OCI-LY1 (cell line): ENCODE measurements at regions not wholly inside any gene's neighbourhood (a gene's known extent, or its start where the extent isn't known, plus 50 kb on each side); places are given as distances from the start of the nearest gene placed in this dataset.

Source experiments
- H2AFZ ChIP-seq: fragments of 200-600 bp; sonication (generic), shearing (Covaris generic); 2 replicates; pipeline ENCODE4 v1.6.0; 2014; ENCODE audit warnings: antibody characterized with exemption, mild to moderate bottlenecking, low read length
- H3F3A ChIP-seq: fragments of 200-600 bp; sonication (generic), shearing (Covaris generic); 2 replicates; pipeline ENCODE4 v1.6.0; 2014; ENCODE audit warnings: mild to moderate bottlenecking, antibody characterized with exemption, low read length, moderate library complexity; ENCODE audit not compliant: insufficient read depth
- H3K27ac ChIP-seq: fragments of 200-600 bp; sonication (generic); 2 replicates; pipeline ENCODE4 v1.5.1; 2014; ENCODE audit warnings: low read length, mixed run types, mild to moderate bottlenecking, low read depth; ENCODE audit not compliant: poor library complexity, severe bottlenecking
- H3K27me3 ChIP-seq: fragments of 200-600 bp; sonication (generic); 2 replicates; pipeline ENCODE4 v1.6.0; 2014; ENCODE audit warnings: antibody characterized with exemption, mild to moderate bottlenecking, low read length, moderate library complexity; ENCODE audit not compliant: insufficient read depth
- H3K36me3 ChIP-seq: fragments of 200-600 bp; sonication (generic); 2 replicates; pipeline ENCODE4 v1.6.1; 2014; ENCODE audit warnings: mild to moderate bottlenecking, antibody characterized with exemption, low read length, moderate library complexity, mixed read lengths; ENCODE audit not compliant: insufficient read depth
- H3K4me1 ChIP-seq: fragments of 200-600 bp; sonication (generic); 2 replicates; pipeline ENCODE4 v1.5.1; 2014; ENCODE audit warnings: mild to moderate bottlenecking, low read length, moderate library complexity; ENCODE audit not compliant: insufficient read depth, severe bottlenecking
- H3K4me2 ChIP-seq: fragments of 200-600 bp; sonication (generic), shearing (Covaris generic); 2 replicates; pipeline ENCODE4 v1.6.1; 2014; ENCODE audit warnings: low read length
- H3K4me3 ChIP-seq: fragments of 200-600 bp; sonication (generic); 2 replicates; pipeline ENCODE4 v1.5.1; 2014; ENCODE audit warnings: low read length, low read depth, mild to moderate bottlenecking, mixed read lengths; ENCODE audit not compliant: poor library complexity, severe bottlenecking
- H3K79me2 ChIP-seq: fragments of 200-600 bp; shearing (Covaris generic); 2 replicates; pipeline ENCODE4 v1.6.1; 2016; ENCODE audit warnings: mixed run types, low read length, mixed read lengths; ENCODE audit not compliant: insufficient read depth
- H3K9ac ChIP-seq: fragments of 200-600 bp; sonication (generic), shearing (Covaris generic); 2 replicates; pipeline ENCODE4 v1.6.1; 2014; ENCODE audit warnings: mild to moderate bottlenecking, low read length, mixed read lengths
- H3K9me2 ChIP-seq: fragments of 200-600 bp; sonication (generic), shearing (Covaris generic); 2 replicates; pipeline ENCODE4 v1.6.1; 2014; ENCODE audit warnings: low read depth, mild to moderate bottlenecking, low read length, mixed read lengths
- H3K9me3 ChIP-seq: fragments of 200-600 bp; shearing (Covaris generic); 2 replicates; pipeline ENCODE4 v1.6.1; 2014; ENCODE audit warnings: low read length, mixed read lengths
- H4K20me1 ChIP-seq: fragments of 200-600 bp; sonication (generic), shearing (Covaris generic); 2 replicates; pipeline ENCODE4 v1.6.0; 2016; ENCODE audit warnings: mild to moderate bottlenecking, low read length; ENCODE audit not compliant: insufficient read depth
- EZH2 ChIP-seq: fragments of 200-600 bp; sonication (generic), shearing (Covaris generic); IDR thresholded peaks from 2 replicates; pipeline ENCODE4 v1.8.0; 2017; ENCODE audit warnings: borderline replicate concordance, mixed run types, mild to moderate bottlenecking, antibody characterized with exemption, low read length, moderate library complexity, mixed read lengths
- TF ChIP-seq, protein P1 (sequence below): fragments of 200-600 bp; sonication (generic), shearing (Covaris generic); IDR thresholded peaks from 2 replicates; pipeline ENCODE4 v1.5.1; 2017; ENCODE audit warnings: mild to moderate bottlenecking, antibody characterized with exemption, low read length, moderate library complexity, mixed read lengths

GRCh38 chr21:17435565-17436543 is 77.0 kb upstream of the CXADR start:
- H3K4me2 ChIP-seq, result no peak overlapping the region
- no peaks in the 10 kb centered on the region for H3K27me3 ChIP-seq
- no peaks in the 10 kb centered on the region for H3K9me3 ChIP-seq
- no peaks in the 10 kb centered on the region for H4K20me1 ChIP-seq
- H3K36me3 ChIP-seq, result no peaks in the 10 kb centered on the region
- no peak overlapping the region for H3K4me3 ChIP-seq
- H3K27ac ChIP-seq, result no peak overlapping the region
- no peak overlapping the region for H3K9ac ChIP-seq
- H3K9me2 ChIP-seq, result no peaks in the 10 kb centered on the region
- H3K4me1 ChIP-seq, result no peaks in the 10 kb centered on the region
- TF ChIP-seq EZH2, result no peak
- TF ChIP-seq, protein P1, sequence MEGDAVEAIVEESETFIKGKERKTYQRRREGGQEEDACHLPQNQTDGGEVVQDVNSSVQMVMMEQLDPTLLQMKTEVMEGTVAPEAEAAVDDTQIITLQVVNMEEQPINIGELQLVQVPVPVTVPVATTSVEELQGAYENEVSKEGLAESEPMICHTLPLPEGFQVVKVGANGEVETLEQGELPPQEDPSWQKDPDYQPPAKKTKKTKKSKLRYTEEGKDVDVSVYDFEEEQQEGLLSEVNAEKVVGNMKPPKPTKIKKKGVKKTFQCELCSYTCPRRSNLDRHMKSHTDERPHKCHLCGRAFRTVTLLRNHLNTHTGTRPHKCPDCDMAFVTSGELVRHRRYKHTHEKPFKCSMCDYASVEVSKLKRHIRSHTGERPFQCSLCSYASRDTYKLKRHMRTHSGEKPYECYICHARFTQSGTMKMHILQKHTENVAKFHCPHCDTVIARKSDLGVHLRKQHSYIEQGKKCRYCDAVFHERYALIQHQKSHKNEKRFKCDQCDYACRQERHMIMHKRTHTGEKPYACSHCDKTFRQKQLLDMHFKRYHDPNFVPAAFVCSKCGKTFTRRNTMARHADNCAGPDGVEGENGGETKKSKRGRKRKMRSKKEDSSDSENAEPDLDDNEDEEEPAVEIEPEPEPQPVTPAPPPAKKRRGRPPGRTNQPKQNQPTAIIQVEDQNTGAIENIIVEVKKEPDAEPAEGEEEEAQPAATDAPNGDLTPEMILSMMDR, result no peak
- no peaks in the 10 kb centered on the region for H3F3A ChIP-seq
- no peaks in the 10 kb centered on the region for H3K79me2 ChIP-seq
- H2AFZ ChIP-seq, result no peak overlapping the region

DNA sequence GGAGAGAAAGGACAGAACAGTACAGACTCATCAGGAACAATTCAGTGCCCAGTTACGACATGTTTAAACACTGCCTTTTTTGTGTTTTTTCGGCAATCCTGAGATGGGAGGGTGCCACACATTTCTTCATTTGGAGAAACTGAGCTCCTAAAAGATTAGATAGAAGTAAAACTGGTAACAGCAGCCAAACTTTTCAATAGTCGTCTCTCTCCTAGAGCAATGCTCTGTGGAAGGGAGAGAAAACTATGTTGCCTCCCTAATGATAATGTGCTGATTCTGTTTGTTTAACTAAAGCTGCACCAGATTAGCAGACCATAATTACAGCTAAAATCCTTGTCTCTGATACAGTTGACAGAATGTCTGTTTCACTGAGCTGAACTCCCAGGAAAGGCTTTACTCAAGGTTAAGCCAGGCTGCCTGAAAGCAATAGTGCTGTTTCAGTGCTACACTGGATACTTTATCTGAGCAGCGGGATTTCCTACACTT is 76.2 kb upstream of the CXADR start:
- H3K79me2 ChIP-seq, result no peaks in the 10 kb centered on the region
- no peak for TF ChIP-seq EZH2
- TF ChIP-seq, protein P1, result no peak
- no peak overlapping the region for H3K4me3 ChIP-seq
- no peaks in the 10 kb centered on the region for H3K27me3 ChIP-seq
- H4K20me1 ChIP-seq, result no peaks in the 10 kb centered on the region
- H3K36me3 ChIP-seq, result no peaks in the 10 kb centered on the region
- H3F3A ChIP-seq, result no peaks in the 10 kb centered on the region
- H2AFZ ChIP-seq, result no peak overlapping the region
- no peaks in the 10 kb centered on the region for H3K9me2 ChIP-seq
- H3K9ac ChIP-seq, result no peak overlapping the region
- no peak overlapping the region for H3K4me2 ChIP-seq
- H3K4me1 ChIP-seq, result no peaks in the 10 kb centered on the region
- no peak overlapping the region for H3K27ac ChIP-seq
- no peaks in the 10 kb centered on the region for H3K9me3 ChIP-seq

GRCh38 chr21:17438635-17439034 is 74.2 kb upstream of the CXADR start:
- H3K9me2 ChIP-seq, result no peaks in the 10 kb centered on the region
- H4K20me1 ChIP-seq, result no peaks in the 10 kb centered on the region
- no peak overlapping the region for H3K9ac ChIP-seq
- H3F3A ChIP-seq, result no peaks in the 10 kb centered on the region
- H3K27ac ChIP-seq, result no peak overlapping the region
- no peak overlapping the region for H2AFZ ChIP-seq
- TF ChIP-seq, protein P1, result no peak
- TF ChIP-seq EZH2, result no peak
- H3K4me1 ChIP-seq, result no peaks in the 10 kb centered on the region
- no peaks in the 10 kb centered on the region for H3K27me3 ChIP-seq
- no peaks in the 10 kb centered on the region for H3K79me2 ChIP-seq
- H3K9me3 ChIP-seq, result no peaks in the 10 kb centered on the region
- H3K4me2 ChIP-seq, result no peak overlapping the region
- no peak overlapping the region for H3K4me3 ChIP-seq
- no peaks in the 10 kb centered on the region for H3K36me3 ChIP-seq
